ENCODE measurements at regions not wholly inside any gene's neighbourhood (a gene's known extent, or its start where the extent isn't known, plus 50 kb on each side); places are given as distances from the start of the nearest gene placed in this dataset.
"Not testable (repeated sequence)": the region's sequence is repeated elsewhere in the genome, so short reads cannot be mapped to it uniquely, and the experiment has no call there.

DNA sequence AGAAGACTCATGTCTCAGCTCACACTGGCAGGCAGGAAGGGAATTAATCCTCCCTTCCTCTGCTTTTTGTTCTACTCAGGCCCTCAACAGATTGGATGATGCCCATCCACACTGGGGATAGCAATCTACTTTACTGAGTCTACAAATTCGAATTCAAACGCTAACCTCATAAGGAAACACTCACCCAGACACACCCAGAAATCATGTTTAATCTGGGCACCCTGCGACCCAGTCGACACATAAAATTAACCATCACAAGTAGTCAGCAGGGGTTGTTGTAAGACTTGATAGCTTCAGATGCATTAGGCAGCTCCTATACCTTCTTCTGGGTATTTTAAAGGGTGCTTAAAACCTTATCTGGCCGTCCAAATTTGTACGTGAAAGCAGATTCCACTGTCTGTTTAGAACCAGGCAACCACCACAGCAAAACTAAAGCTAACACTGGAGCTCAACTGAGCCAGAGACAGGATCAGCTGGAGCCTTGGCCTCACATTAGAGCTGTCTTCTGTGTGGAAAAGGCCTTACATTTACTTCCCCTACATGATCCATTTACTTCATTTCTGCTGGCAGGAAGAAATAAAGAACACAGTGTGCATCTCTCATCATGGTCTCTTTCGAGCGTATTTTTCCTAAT is 407.3 kb upstream of the PPP2R3A start:
- no peak for DNase-seq (ENCODE audit: low spot score)

DNA sequence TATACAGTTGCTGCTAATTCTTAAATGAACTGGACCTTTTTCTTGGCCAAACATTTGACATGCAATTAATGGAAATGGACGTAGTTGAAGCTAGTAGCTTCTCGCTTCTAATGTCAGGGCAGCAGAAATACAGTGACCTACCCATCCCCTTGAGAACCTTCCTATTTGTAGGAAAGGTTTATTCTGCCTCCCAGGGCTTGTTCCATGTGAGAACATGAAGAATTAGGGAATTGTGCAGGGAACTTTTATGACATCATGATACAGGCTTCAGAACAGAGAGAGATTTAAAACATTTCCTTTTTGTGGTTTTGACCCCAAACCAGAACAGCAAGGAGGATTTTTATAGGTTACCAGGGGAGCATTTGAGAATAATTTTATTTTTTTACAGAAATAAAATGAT is 406.6 kb upstream of the PPP2R3A start:
- no peak for DNase-seq (ENCODE audit: low spot score)

DNA sequence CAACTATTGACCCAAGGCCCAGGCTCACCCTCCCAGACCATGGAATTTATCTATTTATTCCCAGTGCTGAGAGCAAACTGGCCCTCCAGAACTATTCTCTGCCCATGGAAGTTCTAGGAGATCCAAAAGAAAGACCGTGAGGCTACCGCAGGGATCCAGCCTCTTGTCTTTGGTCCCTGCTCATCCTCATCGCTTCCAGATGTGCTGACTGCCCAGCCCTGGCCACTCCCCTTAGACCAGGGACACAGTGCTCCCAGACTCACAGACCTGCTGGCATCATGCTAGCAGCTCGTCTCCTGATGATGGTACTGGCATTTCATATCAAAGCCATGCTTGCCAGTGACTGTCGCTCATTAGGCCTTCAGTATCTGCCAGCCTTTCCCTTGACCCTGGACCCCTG is 405.7 kb upstream of the PPP2R3A start:
- DNase-seq (ENCODE audit: low spot score) = no peak

DNA sequence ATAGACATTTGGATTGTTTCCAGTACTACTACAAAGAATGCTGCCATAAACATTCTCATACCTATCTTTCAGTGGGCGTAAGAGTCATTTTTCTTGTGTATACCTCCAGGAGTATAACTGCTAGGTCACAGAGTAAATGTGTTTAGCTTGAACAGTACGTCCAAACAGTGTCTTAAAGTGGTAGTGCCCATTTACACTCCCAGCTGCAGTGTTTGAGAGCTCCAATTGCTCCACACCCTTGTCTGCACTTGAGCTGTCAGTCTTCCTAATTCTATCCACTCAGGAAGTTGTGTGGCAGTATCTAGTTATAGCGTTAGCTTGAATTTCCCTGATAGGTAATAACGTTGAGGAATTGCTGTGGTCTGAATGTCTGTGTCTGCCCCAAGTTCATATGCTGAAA is 404.7 kb upstream of the PPP2R3A start:
- DNase-seq (ENCODE audit: low spot score) = no peak

DNA sequence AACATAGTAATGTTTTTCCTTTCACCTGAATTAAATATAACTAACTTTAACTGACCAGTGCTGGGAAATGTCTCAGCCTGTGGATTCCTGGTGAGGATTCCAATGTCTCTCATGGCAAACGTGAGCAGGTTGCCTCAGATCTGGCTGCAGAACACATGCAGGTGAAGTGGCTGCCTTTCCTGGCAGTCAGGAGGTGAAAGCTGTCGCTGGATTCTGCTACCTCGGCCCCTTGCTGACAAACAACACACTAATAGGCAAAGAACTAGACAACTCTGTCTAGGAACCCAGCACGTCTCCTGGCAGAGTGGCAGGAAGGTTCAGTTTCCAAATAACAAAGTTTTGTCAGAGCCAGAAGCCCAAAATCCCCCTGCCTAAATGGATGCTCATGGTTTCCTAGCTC is 400.8 kb upstream of the PPP2R3A start:
- DNase-seq (ENCODE audit: low spot score) = no peak

DNA sequence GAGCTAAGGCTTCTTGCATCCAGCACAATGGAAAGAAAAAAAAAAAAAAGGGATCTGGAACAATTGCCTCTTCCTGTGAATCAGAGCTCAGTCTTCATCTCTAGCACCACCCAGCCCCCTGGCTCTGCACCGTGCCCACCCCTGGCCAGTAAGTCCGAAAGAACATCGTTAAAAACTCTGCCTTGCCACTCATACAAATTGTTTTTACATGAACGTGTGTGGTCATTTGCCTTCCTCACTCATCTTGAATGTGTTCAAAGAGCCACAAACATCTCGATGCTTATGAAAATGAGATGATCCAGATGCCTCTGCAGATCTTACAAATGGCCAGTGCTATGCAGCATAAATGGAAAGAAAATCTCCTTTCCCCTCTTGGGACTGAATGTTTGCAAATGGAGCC is 400.0 kb upstream of the PPP2R3A start:
- no peak for DNase-seq (ENCODE audit: low spot score)

DNA sequence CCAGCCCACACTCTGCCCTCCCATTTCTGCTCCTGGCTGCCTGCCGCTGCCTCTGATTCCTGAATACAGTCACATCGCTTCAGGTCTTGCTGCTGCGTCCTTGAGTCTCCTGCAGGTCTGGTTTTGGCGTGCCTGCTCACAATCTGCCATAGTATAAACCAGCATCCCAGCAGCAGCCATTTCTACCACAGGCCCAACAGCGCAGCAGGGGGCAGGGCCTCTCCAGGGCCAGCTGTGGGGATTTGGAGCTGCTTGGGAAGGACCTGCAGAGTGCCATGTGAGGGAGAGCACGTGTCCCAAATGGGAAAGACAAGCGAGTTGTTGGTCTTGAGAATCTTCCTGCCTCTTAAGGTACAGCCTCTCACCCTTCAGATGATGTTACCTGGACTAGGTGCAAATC is 398.3 kb upstream of the PPP2R3A start:
- no peak for DNase-seq (ENCODE audit: low spot score)

DNA sequence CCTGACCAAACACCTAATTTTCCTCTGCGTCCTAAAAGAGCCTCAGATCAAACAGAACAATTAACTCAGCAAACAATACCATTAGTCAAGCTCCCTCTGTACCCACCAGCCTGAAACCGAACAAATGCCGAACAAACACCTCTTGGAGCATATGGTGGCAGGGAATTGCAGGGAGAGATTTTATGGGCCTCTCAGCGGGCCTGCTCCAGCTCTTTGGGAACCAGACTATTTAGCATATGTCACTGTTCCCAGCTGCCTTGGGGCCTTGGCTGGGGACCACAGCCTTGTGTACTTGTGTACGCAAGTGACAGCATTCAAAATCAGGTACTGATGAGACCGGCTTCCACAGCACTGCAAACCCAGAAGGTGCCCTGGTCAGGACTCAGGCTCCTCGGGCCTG is 388.8 kb upstream of the PPP2R3A start:
- DNase-seq (ENCODE audit: low spot score) = no peak

DNA sequence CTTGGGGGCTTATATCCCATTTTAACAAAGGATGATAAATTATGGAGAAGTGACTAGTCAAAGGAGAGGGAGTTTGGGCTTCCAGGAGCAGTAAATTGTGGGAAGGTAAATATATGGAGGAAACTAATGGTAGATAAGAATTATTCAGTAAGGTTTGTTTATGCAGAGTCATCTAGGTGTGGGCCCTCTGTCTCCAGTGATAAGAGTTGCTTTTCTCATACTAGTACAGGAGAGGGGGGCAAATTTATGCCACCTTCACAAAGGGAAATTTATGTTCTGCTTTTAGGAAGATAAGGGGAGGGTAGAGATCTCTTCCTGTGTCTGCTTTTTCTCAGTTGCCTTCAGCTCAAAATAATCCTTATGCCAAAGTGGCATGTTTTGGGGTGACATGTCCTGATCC is 383.7 kb upstream of the PPP2R3A start:
- no peak for DNase-seq (ENCODE audit: low spot score)

DNA sequence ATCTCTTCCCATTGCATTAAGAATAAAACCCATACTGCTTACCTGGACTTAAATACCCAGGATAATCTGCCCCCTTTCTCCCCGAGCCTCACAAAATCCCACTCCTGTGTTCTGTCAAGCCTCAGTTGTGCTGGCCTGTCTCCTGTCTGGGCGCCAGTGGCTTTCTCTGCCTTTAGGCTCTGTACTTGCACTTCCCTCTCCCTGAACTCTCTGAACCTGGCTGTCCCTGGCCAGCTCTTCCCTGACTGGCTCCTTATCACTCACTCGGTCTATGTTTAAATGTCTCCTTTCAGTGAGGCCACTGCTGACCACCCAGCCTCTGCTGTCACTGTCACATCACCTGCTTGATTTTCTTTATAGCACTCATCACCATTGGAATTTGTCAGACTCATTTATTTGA is 382.7 kb upstream of the PPP2R3A start:
- no peak for DNase-seq (ENCODE audit: low spot score)

DNA sequence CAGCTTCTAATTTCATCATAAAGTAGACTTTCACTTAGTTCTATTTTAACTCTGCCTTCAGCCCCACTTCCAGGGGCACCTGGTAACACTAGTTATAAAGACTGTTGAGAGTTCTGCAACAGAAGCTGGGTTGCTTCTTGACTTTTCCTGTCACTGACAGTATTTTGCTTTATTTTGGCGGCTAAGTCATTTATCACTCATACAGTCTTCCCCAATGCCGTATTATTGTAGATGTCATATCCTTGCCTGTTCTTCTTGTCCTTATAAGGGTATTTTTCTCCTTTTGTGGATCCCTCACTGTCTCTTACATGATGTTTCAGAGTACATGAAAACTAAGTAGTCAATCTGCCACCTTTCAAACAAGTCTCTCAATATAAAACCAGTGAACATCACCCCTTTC is 369.0 kb upstream of the PPP2R3A start:
- no peak for DNase-seq (ENCODE audit: low spot score)

DNA sequence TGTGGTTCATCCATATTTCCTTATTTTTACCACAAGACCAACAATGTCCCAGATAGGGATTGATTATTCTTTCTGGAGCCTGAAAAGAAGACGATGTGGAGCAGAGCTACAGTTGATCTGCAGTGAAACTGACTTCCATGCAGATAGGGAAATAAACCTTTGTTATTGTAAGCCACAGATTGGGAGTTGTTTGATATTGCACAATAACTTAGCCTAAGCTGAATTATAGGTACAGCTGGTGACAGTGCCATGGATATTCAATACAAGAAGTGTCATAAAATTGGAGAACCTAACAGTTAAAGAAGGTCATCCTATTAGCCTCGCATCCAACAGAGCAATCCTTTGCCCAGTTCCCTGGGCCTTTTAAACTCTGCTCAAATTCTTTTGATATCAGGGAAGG is 367.7 kb upstream of the PPP2R3A start:
- DNase-seq (ENCODE audit: low spot score) = no peak

DNA sequence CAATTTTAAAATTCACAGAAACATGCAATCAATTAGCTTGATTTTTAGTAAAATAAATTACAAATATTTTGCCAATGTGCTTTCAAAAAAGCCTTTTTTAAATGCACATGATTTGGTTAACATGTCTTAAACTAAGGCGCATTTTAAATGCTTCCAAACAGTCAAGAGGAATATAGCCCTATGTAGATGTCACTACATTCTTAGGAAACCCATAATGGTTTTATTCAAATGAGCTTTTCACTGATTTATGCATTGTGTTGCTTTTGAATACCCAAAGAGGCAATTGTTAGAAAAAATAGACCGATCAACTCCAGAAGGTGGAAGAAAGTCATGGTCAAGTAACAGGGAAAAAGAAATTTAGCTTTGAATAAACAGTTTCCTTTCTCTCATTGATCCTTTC is 366.9 kb upstream of the PPP2R3A start:
- no peak for DNase-seq (ENCODE audit: low spot score)

DNA sequence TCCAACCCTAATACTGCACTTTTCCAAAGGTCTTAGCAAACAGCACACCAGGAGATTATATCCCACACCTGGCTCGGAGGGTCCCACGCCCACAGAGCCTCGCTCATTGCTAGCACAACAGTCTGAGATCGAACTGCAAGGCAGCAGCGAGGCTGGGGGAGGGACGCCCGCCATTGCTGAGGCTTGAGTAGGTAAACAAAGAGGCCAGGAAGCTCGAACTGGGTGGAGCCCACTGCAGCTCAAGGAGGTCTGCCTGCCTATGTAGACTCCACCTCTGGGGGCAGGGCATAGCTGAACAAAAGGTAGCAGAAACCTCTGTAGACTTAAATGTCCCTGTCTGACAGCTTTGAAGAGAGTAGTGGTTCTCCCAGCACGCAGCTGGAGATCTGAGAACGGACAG is 361.0 kb upstream of the PPP2R3A start:
- not testable (repeated sequence) for DNase-seq (ENCODE audit: low spot score)

DNA sequence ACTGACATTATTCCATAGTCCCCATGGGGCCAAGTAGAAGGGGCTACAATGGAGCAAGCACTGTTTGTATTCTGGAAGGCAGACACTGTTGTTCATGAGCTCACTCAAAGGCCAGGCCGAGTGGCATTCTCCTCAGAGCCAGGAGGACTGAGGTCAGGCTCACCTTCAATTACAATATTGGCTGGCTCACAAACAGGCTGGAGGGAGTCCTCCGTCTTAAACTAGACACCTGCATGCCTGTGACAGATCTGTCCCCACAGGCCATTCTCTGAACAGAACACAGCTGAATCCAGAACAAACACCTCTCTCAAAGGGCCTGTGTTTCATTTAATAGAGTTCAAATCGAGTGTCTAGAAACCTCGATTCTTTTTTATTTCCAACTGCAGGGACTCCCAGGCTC is 347.4 kb upstream of the PPP2R3A start:
- DNase-seq (ENCODE audit: low spot score) = no peak

DNA sequence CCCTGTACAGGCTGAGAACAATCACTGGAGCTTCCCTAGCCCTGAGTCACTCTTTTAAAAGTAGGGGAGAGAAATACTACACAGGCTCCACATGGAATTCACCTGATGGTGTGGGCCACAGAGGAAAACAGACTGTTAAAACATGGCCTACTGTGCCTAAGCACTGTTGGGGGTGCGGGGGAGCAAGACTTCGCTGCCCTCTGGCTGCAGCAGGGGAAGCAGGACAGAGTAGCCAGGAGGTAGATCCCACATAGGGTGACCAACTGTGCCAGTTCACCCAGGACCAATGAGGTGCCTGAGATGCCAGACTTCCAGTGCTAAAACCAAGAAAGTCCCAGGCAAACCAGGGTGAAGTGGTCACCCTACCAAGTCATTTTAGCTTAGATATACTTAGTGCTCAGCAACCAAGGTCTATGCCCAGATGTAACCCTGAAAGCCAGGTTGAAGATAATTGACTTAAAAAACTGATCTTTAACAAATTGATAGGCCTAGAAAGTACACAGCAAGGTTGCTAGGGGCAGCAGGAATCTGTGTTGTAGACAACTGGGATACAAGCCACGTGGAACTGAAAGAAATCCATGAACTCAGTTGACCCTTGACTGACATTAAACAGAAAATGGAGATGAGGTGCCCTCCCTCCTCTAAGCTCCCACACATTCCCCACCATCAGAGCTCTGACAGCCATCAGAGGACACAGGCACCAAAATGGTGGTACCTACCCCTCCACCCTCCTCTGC is 344.2 kb upstream of the PPP2R3A start:
- DNase-seq (ENCODE audit: low spot score) = no peak

DNA sequence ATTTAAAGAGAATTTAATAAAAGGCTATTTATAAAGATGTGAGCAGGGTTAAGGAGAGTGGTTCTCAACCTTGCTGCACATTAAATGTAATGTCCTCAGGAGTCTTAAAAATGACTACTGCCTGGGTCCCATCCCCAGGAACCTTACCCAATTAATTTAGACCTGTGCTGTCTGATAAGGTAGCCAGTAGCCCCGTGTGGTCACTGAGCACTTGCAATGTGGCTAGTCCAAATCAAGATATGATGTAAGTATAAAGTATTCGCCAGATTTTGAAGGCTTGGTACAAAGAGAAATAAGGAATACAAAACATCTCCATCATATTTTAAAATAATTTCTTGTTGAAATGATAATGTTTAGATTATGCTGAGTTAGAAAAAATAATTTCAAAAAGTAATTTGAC is 343.3 kb upstream of the PPP2R3A start:
- DNase-seq (ENCODE audit: low spot score) = no peak

DNA sequence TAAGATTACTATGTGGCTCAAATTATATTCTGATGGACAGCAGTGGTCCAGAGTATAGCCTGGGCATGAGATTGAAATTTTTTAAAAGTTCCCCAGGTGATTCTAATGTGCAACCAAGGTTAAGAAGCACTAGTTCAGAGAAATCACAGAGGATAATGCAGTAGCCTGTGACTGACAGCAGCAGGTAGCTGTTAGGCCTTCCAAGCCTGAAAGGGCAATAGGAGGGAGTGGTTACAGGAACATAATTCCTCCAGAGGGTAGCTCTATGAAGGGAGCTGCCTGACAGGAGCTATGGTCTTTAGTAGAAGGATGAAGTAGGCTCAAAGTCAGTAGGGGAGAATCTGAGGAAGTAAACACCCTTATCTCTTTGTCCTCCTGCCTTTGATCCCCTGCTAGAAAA is 342.9 kb upstream of the PPP2R3A start:
- no peak for DNase-seq (ENCODE audit: low spot score)

DNA sequence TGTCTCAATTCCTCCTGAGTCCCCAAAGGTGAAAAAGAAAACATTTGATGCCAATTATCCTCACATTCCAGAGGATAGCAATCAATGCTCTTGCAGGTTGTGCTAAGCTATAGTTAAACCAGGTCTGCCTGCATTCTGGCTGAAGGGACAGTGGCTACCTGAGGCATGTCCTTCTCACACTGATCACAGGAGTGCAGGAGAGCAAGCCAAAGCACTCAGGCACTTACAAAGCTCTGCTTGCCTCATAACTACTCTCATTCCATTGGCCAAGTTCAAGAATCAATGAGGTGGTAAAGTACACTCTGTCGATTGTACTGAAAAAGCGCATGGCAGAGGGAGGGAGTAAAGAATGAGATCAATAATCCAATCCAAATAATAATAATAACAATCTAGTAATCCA is 342.0 kb upstream of the PPP2R3A start:
- DNase-seq (ENCODE audit: low spot score) = no peak

DNA sequence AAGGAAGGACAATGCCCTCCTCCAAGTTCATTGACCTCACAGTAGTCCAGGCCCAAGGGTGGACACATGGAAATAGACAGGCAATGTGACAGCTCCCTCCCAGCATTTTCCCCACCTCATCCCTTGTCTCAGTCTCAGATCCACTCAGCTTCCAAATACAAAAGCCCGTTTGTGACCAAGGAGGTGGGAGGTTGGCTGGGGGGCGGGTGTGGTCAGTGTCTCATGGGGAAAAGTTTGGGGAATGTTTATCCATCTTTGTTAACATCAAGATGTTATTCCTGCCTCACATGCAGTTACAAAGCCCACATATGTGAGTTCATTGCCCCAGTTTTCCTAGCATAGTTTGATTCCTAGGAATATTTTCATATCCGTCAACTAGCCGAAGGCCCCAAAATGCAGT is 338.5 kb upstream of the PPP2R3A start:
- no peak for DNase-seq (ENCODE audit: low spot score)

DNA sequence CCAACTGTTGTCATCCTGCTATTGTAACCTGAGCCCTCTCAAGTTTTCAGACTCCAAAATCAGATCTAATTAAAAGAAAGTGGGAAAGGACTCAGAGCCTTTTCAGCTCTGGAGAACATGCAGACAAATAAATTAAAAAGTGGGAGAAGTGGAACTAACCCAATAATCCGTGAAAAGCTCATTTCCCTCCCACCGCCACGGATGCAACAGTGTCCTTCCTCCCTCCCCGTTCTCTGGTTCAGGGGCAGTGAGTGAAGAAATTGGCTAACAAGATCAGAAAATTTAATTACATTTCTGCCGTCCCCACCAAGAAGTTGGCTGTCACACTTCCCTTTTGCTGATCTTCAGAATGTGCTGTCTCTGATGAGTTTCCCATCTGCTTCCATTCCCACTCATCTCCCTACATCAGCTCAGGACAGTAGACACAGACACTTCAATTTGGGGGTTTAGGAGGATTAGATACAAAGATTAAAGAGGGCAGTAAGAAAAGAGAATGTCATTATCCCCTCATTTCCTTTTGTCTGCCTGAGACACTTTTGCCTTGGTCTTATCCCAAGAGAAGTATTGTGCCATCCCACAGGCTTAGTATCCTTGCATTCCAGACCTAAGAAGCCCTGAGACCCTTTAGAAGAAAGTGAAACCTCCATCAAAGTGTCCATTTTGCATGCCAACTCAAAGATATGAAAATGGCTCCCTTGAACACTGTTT is 335.7 kb upstream of the PPP2R3A start:
- DNase-seq (ENCODE audit: low spot score) = peak; percentile 56

DNA sequence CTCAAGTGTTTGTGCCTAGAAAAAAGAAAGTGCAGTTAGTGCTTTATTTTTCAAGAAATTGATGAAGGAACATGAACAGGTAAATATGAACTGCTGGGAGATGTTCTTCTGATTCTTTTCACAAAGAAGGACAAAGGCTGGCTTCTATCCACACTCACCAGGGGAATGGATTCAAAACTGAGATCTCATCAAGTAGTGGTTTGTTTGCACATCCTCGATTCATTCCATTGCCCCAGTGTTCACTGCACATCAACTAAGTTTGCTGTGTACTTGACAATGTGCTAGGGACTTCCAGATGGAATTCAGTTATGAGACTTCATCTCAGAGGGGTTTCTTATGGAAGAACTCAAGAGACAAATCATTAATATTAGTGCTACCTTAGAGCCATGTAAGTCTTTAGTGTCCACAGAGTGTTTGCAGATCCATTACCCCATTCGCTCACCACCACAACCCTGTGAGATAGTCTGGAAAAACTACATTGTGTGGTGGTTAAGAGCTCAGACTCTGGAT is 332.9 kb upstream of the PPP2R3A start:
- DNase-seq (ENCODE audit: low spot score) = no peak

DNA sequence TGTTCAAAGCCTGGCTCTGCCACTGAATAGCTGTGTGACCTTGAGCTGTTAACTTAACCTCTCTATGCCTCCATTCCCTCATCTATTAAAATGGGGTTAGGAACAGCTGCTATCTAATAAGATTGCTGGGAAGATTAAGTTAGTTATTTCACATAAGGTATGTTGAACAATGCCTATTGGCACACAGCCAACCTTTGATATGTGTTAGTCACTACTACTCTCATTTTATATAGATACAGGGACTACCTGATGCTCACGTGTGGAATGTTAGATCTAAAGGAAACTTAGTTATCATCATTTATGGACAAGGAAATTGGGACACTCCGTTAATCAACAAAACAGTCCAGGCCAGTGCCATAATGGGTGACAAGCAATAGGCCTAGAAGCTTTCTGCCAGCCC is 332.4 kb upstream of the PPP2R3A start:
- no peak for DNase-seq (ENCODE audit: low spot score)

All from ecto neural progenitor cell (in vitro differentiated cells).